ENCODE measurements at regions not wholly inside any gene's neighbourhood (a gene's known extent, or its start where the extent isn't known, plus 50 kb on each side); places are given as distances from the start of the nearest gene placed in this dataset.

GRCh38 chr14:86652526-86652925 is 1122.6 kb downstream of the FLRT2 start:
- H3K27ac ChIP-seq (ENCODE audit: low read depth in 1 of 2, low read length in 2 of 2): no peak overlapping the region
- H3K4me3 ChIP-seq (ENCODE audit: low read length): no peak overlapping the region
- H3K27me3 ChIP-seq (ENCODE audit: control insufficient read depth in 1 of 2, insufficient read depth in 2 of 2, low read length in 2 of 2): no peaks in the 10 kb centered on the region
- no peaks in the 10 kb centered on the region for H3K9me3 ChIP-seq (ENCODE audit: control insufficient read depth in 1 of 2, insufficient read depth in 1 of 2, low read length in 2 of 2)
- H3K4me1 ChIP-seq (ENCODE audit: insufficient read depth, low read length): no peaks in the 10 kb centered on the region
- ATAC-seq (ENCODE audit: poor library complexity) (no peak), DNase-seq (no peak)
- Mint-ChIP-seq H3K4me3 (no peak overlapping the region), H3K27me3 (no peaks in the 10 kb centered on the region), H3K27ac (no peak overlapping the region), H3K9me3 (peaks cover 9% of the 10 kb centered on the region), H3K4me1 (ENCODE audit: low read depth) (no peaks in the 10 kb centered on the region), H3K36me3 (ENCODE audit: low read depth) (no peaks in the 10 kb centered on the region)
- intact Hi-C loops (cut with DNase I, micrococcal nuclease): no loop called here
- no peak for TF ChIP-seq CTCF (IDR thresholded peaks at IDR 0.05)
- H3K36me3 ChIP-seq (ENCODE audit: insufficient read depth, low read length): no peaks in the 10 kb centered on the region
- ChIA-PET POLR2A (no interaction called here), CTCF (no interaction called here)

- H3K9me3 ChIP-seq (ENCODE audit: control insufficient read depth in 1 of 2, insufficient read depth in 1 of 2, low read length in 2 of 2): peaks cover 0 to 10% of the 10 kb centered on the region in 2 experiments
- H3K4me1 ChIP-seq (ENCODE audit: insufficient read depth, low read length): no peaks in the 10 kb centered on the region
- H3K4me3 ChIP-seq (ENCODE audit: low read length): no peak overlapping the region
- Mint-ChIP-seq H3K27ac (no peak overlapping the region), H3K27me3 (no peaks in the 10 kb centered on the region), H3K36me3 (ENCODE audit: low read depth) (no peaks in the 10 kb centered on the region), H3K4me3 (no peak overlapping the region), H3K9me3 (peaks cover 9% of the 10 kb centered on the region), H3K4me1 (ENCODE audit: low read depth) (no peaks in the 10 kb centered on the region)
- intact Hi-C loops (cut with DNase I, micrococcal nuclease): no loop called here
- ChIA-PET CTCF (no interaction called here), POLR2A (no interaction called here)
- TF ChIP-seq CTCF (IDR thresholded peaks at IDR 0.05): no peak
- ATAC-seq (ENCODE audit: poor library complexity) (no peak), DNase-seq (no peak)
- no peaks in the 10 kb centered on the region for H3K27me3 ChIP-seq (ENCODE audit: control insufficient read depth in 1 of 2, insufficient read depth in 2 of 2, low read length in 2 of 2)
- no peaks in the 10 kb centered on the region for H3K36me3 ChIP-seq (ENCODE audit: insufficient read depth, low read length)
- no peak overlapping the region for H3K27ac ChIP-seq (ENCODE audit: low read depth in 1 of 2, low read length in 2 of 2)
Observed at GRCh38 chr14:86646696-86647690, 1117.0 kb downstream of the FLRT2 start.

- Histone ChIP-seq H3K4me3 (ENCODE audit: low read length) (no peak overlapping the region), H3K36me3 (ENCODE audit: insufficient read depth, low read length) (no peaks in the 10 kb centered on the region), H3K27me3 (ENCODE audit: control insufficient read depth in 1 of 2, insufficient read depth in 2 of 2, low read length in 2 of 2) (no peaks in the 10 kb centered on the region), H3K4me1 (ENCODE audit: insufficient read depth, low read length) (no peaks in the 10 kb centered on the region), H3K27ac (ENCODE audit: low read depth in 1 of 2, low read length in 2 of 2) (no peak overlapping the region), H3K9me3 (ENCODE audit: control insufficient read depth in 1 of 2, insufficient read depth in 1 of 2, low read length in 2 of 2) (peaks cover 0 to 10% of the 10 kb centered on the region in 2 experiments)
- TF ChIP-seq CTCF (IDR thresholded peaks at IDR 0.05): no peak
- intact Hi-C loops (cut with DNase I, micrococcal nuclease): no loop called here
- H3K4me3 Mint-ChIP-seq: no peak overlapping the region
- no peaks in the 10 kb centered on the region for H3K36me3 Mint-ChIP-seq (ENCODE audit: low read depth)
- no peaks in the 10 kb centered on the region for H3K4me1 Mint-ChIP-seq (ENCODE audit: low read depth)
- no peak overlapping the region for H3K27ac Mint-ChIP-seq
- ATAC-seq (ENCODE audit: poor library complexity) (no peak), DNase-seq (no peak)
- POLR2A ChIA-PET: no interaction called here
- H3K27me3 Mint-ChIP-seq: no peaks in the 10 kb centered on the region
- peaks cover 9% of the 10 kb centered on the region for H3K9me3 Mint-ChIP-seq
- CTCF ChIA-PET: no interaction called here
Observed at GRCh38 chr14:86646125-86646524, 1116.2 kb downstream of the FLRT2 start.
